ENCODE measurements at regions not wholly inside any gene's neighbourhood (a gene's known extent, or its start where the extent isn't known, plus 50 kb on each side); places are given as distances from the start of the nearest gene placed in this dataset.
"Not testable (repeated sequence)": the region's sequence is repeated elsewhere in the genome, so short reads cannot be mapped to it uniquely, and the experiment has no call there.

- DNase-seq = no peak
These were observed 1068.0 kb downstream of the SLITRK5 start for GRCh38 chr13:88739195-88739594.

DNA sequence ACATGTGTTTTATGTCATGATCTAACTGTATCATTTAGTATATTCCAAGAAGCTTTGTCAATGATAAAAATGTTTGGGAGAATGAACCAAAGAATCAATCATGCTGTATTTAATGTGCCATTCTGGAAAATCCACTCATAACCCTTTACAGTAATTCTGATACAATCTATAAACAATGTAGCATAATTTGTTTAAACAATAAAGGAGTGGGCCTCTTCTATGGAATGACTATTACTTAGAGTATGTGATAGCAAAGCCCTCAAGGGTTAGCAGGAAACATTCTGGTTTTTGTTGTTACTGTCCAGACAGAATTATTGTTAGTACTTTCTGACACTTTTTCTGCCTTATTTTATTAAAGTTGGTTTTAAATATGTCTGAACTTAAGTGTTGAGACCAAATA is 1073.1 kb downstream of the SLITRK5 start:
- DNase-seq = no peak

- no peak for DNase-seq
These were observed 1073.8 kb downstream of the SLITRK5 start for GRCh38 chr13:88745011-88745410.

DNA sequence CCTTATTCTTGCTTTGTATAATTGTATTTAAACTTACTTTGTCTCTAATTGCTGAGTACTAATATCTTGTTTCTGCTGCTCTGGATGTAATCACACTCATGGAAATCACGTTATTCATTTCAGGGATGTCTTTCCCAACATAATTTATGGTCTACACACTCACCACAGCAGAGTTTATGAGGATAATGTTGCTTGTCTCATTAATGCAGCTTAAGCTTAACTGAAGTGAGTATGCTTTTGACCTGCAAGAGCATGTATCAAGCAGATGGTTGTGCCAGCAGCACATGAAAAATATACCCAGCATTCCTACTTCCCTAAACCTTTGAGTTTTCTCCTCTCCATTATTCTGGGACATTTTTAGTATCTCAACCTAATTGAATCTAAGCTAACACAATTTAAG is 1080.9 kb downstream of the SLITRK5 start:
- no peak for DNase-seq

GRCh38 chr13:88754141-88754540 is 1083.0 kb downstream of the SLITRK5 start:
- no peak for DNase-seq

- no peak for DNase-seq
These were observed 1090.0 kb downstream of the SLITRK5 start for GRCh38 chr13:88761145-88761544.

- DNase-seq = no peak
These were observed 1092.9 kb downstream of the SLITRK5 start for GRCh38 chr13:88764103-88764502.

- no peak for DNase-seq
These were observed 1129.3 kb downstream of the SLITRK5 start for GRCh38 chr13:88800505-88800904.

DNA sequence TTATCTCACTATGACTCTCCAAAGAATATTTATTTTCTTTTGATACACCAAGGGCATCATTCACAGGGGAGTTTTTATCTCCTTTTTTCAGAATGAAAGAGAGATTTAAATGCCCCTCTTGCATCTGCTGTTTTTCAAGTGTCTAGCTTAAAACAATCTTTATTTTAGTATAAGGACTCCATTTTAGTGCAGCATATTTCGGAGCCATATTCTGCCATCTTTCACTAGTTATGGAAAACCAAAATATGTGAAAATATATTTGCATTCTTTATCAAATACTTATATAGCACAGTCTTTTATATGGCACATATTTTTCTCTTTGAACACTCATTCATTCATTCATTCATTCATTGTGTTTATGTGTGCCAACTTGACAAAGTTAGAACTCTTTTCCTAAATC is 1130.2 kb downstream of the SLITRK5 start:
- DNase-seq = no peak

- DNase-seq = no peak
These were observed 1131.7 kb downstream of the SLITRK5 start for GRCh38 chr13:88802886-88803285.

- no peak for DNase-seq
These were observed 1135.3 kb downstream of the SLITRK5 start for GRCh38 chr13:88806438-88806837.

DNA sequence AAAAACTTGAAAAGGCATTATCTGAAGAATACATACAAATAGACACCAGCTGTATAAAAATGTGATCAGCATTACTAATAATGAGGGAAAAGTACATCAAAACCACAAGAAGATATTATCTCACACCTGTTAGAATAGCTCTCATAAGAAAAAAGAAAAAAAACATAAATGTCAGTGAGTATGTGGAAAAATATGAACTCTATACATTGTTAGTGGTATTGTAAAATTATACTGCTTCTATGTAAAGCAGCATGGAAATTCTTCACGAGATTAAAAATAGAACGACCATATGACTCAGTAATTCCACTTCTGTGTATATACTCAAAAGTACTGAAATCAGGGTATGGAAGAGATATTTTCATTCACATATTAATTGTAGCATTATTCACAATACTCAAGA is 1146.4 kb downstream of the SLITRK5 start:
- no peak for DNase-seq

- no peak for DNase-seq
These were observed 1151.9 kb downstream of the SLITRK5 start for GRCh38 chr13:88823114-88823513.

DNA sequence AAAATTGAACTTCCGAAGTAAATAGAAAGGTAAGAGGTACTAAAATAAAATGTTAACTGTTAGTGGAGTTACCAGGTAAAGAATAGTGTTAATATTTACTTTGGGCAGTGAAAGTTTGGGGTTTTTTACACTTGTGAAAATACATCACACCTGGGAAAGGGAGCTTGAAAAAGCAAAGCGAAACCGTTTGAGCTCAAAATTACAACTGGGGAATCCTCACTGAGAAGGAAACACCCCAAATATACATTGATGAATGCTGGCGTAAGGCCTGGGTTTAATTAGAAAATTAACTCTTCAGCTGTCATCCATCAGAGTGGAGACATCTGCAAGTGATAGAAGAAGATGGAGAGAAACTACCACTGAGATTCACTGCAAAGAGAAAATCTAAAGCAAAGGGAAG is 1153.0 kb downstream of the SLITRK5 start:
- no peak for DNase-seq

DNA sequence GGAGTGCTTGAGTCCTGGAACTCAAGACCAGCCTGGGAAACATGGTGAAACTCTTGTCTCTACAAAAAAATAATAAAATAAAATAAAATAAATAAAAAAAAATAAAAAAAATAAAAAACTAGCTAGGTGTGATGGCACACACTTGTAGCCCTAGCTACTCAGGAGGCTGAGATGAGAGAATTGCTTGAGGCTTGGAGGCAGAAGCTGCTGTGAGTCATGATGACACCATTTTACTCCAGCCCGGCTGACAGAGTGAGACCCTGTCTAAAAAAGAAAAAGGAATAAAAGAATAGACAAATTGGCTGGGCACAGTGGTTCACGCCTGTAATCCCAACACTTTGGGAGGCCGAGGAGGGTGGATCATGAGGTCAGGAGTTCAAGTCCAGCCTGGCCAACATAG is 1168.9 kb downstream of the SLITRK5 start:
- DNase-seq = no peak

- DNase-seq = not testable (repeated sequence)
These were observed 1181.1 kb downstream of the SLITRK5 start for GRCh38 chr13:88852293-88852692.

DNA sequence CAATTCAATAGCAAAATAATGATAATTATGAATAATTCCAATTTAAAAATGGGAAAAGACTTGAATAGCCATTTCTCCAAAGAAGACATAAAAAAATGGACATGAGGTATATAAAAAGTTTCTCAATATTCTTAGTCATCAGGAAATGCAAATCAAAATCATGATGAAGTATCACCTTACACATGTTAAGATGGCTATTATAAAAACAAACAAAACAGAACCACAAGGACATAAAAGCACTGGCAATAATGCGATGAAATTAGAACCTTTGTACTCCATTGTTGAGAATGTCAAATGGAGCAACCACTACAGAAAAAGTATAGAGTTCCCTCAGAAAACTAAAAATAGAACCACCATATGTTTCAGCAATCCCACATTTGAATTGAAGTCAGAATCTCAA is 1186.1 kb downstream of the SLITRK5 start:
- no peak for DNase-seq

DNA sequence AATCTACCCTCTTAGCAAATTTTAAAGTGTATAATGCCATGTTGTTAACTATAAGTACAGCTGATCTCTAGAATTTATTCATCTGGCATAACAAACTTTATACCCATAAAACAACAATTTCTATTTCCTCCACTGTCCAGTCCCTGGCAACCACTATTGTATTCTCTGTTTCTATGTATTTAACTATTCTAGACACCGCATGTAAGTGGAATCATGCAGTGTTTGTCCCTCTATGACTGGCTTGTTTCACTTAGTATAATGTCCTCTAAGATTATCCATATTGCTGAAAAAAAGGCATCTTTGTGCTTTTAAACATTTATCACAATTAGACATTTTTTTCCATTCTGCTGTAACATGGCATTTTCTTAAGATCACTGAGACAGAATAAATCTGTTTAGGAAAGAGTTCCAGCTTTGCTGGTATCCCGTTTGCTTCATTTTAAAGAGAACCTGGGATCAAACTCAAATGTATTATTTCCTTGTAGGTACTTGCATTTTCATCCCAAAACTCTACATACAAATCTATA is 1191.0 kb downstream of the SLITRK5 start:
- no peak for DNase-seq

- DNase-seq = no peak
These were observed 1191.9 kb downstream of the SLITRK5 start for GRCh38 chr13:88863116-88863515.

DNA sequence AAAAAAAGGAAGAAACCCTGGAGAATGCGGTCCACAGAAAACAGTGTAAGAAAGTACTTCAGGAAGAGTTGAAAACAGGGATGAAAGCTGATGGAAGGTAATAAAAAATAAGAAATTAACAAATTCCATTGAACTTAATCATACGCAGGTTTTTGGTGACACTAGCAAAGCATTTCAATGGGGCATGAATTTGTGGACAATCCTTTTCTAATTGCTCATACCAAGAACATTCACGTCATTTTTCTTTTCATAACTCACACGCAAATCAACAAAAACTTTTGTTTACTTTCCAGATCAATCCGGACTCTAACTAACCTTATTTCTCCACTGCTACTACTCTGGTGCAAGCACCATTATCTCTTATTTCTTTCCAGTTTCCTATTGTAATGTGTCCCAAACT is 1195.0 kb downstream of the SLITRK5 start:
- no peak for DNase-seq

DNA sequence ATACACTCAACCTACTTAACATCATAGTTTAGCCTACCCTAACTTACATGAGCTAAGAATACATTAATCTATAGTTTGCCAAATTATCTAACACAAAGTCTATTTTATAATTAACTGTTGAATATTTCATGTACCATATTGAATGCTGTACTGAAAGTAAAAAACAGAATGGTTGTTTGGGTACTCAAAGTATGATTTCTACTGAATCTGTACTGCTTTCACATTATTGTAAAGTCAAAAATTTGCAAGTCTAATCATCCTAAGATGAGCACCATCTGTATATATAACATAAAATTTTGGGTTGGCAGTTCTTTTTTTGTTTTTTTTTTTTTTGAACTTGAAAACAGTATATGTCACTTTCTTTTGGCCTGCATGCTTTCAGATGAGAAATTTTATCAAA is 1212.6 kb downstream of the SLITRK5 start:
- DNase-seq = no peak

GRCh38 chr13:88887045-88887662 is 1216.0 kb downstream of the SLITRK5 start:
- DNase-seq = no peak

GRCh38 chr13:88895261-88895941 is 1224.2 kb downstream of the SLITRK5 start:
- no peak for DNase-seq

DNA sequence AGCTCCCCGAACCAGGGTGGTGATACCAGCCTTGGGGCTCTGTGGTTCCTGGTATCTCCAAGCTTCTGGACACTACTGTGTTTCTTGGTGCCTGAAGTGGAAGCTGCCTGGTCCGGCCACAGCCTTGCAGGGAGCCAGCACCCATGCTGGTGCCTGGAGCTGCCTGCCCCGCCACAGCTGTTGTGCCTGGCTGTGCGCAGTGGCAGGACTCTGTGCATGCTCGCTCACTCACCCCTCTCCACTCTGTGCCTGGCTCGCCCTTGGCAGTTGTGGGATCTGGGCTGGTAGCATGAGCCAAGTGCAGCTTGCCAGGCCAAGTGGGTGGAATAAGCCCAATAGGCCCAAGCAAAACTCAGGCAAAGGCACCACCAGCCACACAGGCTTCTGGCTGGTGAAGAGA is 1225.3 kb downstream of the SLITRK5 start:
- DNase-seq = no peak

DNA sequence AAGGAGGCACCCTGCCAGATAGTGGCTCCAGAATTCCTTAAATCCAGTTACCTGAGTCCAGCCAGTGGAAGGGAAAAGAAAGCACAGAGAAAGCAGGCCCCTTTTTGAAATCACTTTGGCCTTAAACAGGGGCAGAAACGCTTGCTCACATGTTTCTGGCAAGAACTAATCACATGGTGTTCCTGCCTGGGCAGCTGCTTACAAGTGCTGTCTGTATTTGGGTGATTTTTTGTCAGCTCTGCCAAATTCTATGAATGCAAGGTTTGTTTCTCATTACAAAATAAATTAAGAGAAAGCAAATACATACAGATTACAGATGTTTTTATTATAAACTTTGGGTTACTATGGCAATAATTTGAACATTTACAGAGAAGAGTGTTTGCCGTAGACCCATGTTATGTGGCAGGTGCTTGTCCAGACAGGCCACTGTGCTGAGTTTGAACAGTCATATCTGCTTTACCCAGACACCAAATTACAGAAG is 1237.8 kb downstream of the SLITRK5 start:
- DNase-seq = no peak
